B cell (primary cell): ENCODE measurements at regions not wholly inside any gene's neighbourhood (a gene's known extent, or its start where the extent isn't known, plus 50 kb on each side); places are given as distances from the start of the nearest gene placed in this dataset.

Source experiments
- ATAC-seq: fragments of 200-7000 bp; cut with Tn5 transposase; one replicate; pipeline ENCODE4 v1.10.0; 2021; ENCODE audit warnings: low read depth, mild to moderate bottlenecking, moderate number of reproducible peaks, moderate library complexity
- CTCF ChIA-PET: fragments of 350-600 bp; sonication (Branson Sonifier 250); formaldehyde crosslinking; loops from one replicate; lab custom pipeline; 2021; ENCODE audit warnings: antibody characterized with exemption, inconsistent platforms; lab: Charles Lee
- POLR2A ChIA-PET: fragments of 350-600 bp; sonication (Branson Sonifier 250); formaldehyde crosslinking; loops from one replicate; lab custom pipeline; 2021; ENCODE audit warnings: antibody characterized with exemption; lab: Charles Lee
- DNase-seq: peaks from one replicate; pipeline ENCODE4 v3.0.0; 2013
- H2AFZ ChIP-seq: 2 replicates; pipeline ENCODE4 v1.6.1; 2012; ENCODE audit warnings: mild to moderate bottlenecking, low read depth, low read length; ENCODE audit not compliant: insufficient read depth, poor library complexity, severe bottlenecking
- H3K27ac ChIP-seq, 2 donors: 1 replicate in 1 of 2; 2 replicates in 1 of 2; pipeline ENCODE4 v1.5.1; 2012 to 2013; ENCODE audit warnings: low read length in 2 of 2, mild to moderate bottlenecking in 2 of 2, moderate library complexity in 1 of 2
- H3K27me3 ChIP-seq, 4 experiments: fragments of 200-600 bp in 1 of 4; sonication (generic) in 1 of 4; replicated peaks in 1 of 4; 1 replicate in 2 of 4; 2 replicates in 2 of 4; pipeline versions ENCODE4 v1.6.1 to v1.7.0; 2013 to 2016; ENCODE audit warnings: low read length in 3 of 4, mild to moderate bottlenecking in 2 of 4, mixed read lengths in 1 of 4, moderate library complexity in 1 of 4; ENCODE audit not compliant: insufficient read depth in 4 of 4, control insufficient read depth in 3 of 4; ENCODE audit errors: control extremely low read depth in 1 of 4
- H3K36me3 ChIP-seq, 2 experiments: replicated peaks in 1 of 2; 1 replicate in 1 of 2; 2 replicates in 1 of 2; pipeline versions ENCODE4 v1.6.1 to v1.7.1; 2013; ENCODE audit warnings: low read length in 1 of 2; ENCODE audit not compliant: insufficient read depth in 2 of 2, control insufficient read depth in 1 of 2; ENCODE audit errors: control extremely low read depth in 1 of 2, extremely low read depth in 1 of 2
- H3K4me1 ChIP-seq, 2 donors: fragments of 200-600 bp in 1 of 2; sonication (generic) in 1 of 2; 1 replicate in 1 of 2; 2 replicates in 1 of 2; pipeline versions ENCODE4 v1.5.1 to v1.6.1; 2013 to 2017; ENCODE audit warnings: low read length in 2 of 2; ENCODE audit not compliant: control insufficient read depth in 2 of 2, insufficient read depth in 2 of 2
- H3K4me2 ChIP-seq: replicated peaks from 2 replicates; pipeline ENCODE3; 2012; ENCODE audit warnings: mild to moderate bottlenecking, low read depth, low read length; ENCODE audit not compliant: poor library complexity, severe bottlenecking
- H3K4me3 ChIP-seq, 5 experiments: fragments of 200-600 bp in 1 of 5; sonication (generic) in 1 of 5; 1 replicate in 3 of 5; 2 replicates in 2 of 5; pipeline versions ENCODE4 v1.5.1 to v1.7.0; 2011 to 2016; ENCODE audit warnings: low read length in 4 of 5, mild to moderate bottlenecking in 4 of 5, low read depth in 2 of 5, control low read depth in 1 of 5, moderate library complexity in 1 of 5; ENCODE audit not compliant: insufficient read depth in 1 of 5; ENCODE audit errors: control extremely low read depth in 1 of 5, extremely low read depth in 1 of 5
- H3K79me2 ChIP-seq: fragments of 200-600 bp; sonication (generic); one replicate; pipeline ENCODE4 v1.6.0; 2016; ENCODE audit warnings: low read length; ENCODE audit not compliant: control insufficient read depth, insufficient read depth
- H3K9ac ChIP-seq: fragments of 200-600 bp; sonication (generic); 2 replicates; pipeline ENCODE4 v1.6.1; 2017; ENCODE audit warnings: mild to moderate bottlenecking, low read length, moderate library complexity
- H3K9me3 ChIP-seq, 3 donors: one replicate each; pipeline versions ENCODE4 v1.6.1 to v1.7.1; 2013; ENCODE audit warnings: low read length in 2 of 3; ENCODE audit not compliant: control insufficient read depth in 2 of 3, insufficient read depth in 1 of 3; ENCODE audit errors: control extremely low read depth in 1 of 3
- H4K20me1 ChIP-seq: 2 replicates; pipeline ENCODE4 v1.6.0; 2012; ENCODE audit warnings: mild to moderate bottlenecking, low read length; ENCODE audit not compliant: insufficient read depth, control insufficient read depth, poor library complexity, severe bottlenecking
- H3K27ac Mint-ChIP-seq: one replicate; pipeline ENCODE4 v1.8.0; 2021; ENCODE audit warnings: mixed read lengths
- H3K27me3 Mint-ChIP-seq: one replicate; pipeline ENCODE4 v1.8.0; 2021; ENCODE audit warnings: mixed read lengths
- H3K4me1 Mint-ChIP-seq: one replicate; pipeline ENCODE4 v1.8.0; 2021; ENCODE audit warnings: mixed read lengths
- H3K4me3 Mint-ChIP-seq: one replicate; pipeline ENCODE4 v1.8.0; 2021; ENCODE audit warnings: mixed read lengths
- H3K9me3 Mint-ChIP-seq: one replicate; pipeline ENCODE4 v1.8.0; 2022; ENCODE audit warnings: mixed read lengths; ENCODE audit not compliant: insufficient read depth
- EZH2 ChIP-seq: IDR thresholded peaks from 2 replicates; pipeline ENCODE4 v1.6.1; 2012; ENCODE audit warnings: borderline replicate concordance, low read depth, mild to moderate bottlenecking, moderate library complexity, low read length; ENCODE audit not compliant: insufficient read depth, poor library complexity, severe bottlenecking
- WGBS: methylation state at CpG from one replicate; pipeline ENCODE4 v1.1.5; 2013; ENCODE audit warnings: missing lambda C conversion rate; ENCODE audit not compliant: insufficient coverage; 5-methylcytosine and 5-hydroxymethylcytosine counted together
- intact Hi-C: fragments of 100-400 bp; cut with micrococcal nuclease; formaldehyde crosslinking; loops from one replicate; pipeline ENCODE4 v1.10.0; 2022
- TF ChIP-seq, protein P1 (sequence below): fragments of 200-600 bp; IDR thresholded peaks from one replicate; pipeline ENCODE4 v1.8.0; 2022; ENCODE audit warnings: antibody characterized with exemption, mild to moderate bottlenecking

GRCh38 chr9:31573561-31573960 is 810.9 kb upstream of the ACO1 start:
- Histone ChIP-seq H3K4me2 (no peak overlapping the region), H3K79me2 (no peaks in the 10 kb centered on the region), H3K9ac (no peak overlapping the region), H3K27me3 (no peaks in the 10 kb centered on the region), H3K36me3 (no peaks in the 10 kb centered on the region), H4K20me1 (no peaks in the 10 kb centered on the region), H3K27ac (no peak overlapping the region), H3K4me3 (no peak overlapping the region), H3K9me3 (no peaks in the 10 kb centered on the region), H2AFZ (no peak overlapping the region), H3K4me1 (no peaks in the 10 kb centered on the region)
- H3K27ac Mint-ChIP-seq = no peak overlapping the region
- H3K4me1 Mint-ChIP-seq = no peaks in the 10 kb centered on the region
- intact Hi-C loops = no loop called here
- no peak for TF ChIP-seq EZH2
- TF ChIP-seq, protein P1, sequence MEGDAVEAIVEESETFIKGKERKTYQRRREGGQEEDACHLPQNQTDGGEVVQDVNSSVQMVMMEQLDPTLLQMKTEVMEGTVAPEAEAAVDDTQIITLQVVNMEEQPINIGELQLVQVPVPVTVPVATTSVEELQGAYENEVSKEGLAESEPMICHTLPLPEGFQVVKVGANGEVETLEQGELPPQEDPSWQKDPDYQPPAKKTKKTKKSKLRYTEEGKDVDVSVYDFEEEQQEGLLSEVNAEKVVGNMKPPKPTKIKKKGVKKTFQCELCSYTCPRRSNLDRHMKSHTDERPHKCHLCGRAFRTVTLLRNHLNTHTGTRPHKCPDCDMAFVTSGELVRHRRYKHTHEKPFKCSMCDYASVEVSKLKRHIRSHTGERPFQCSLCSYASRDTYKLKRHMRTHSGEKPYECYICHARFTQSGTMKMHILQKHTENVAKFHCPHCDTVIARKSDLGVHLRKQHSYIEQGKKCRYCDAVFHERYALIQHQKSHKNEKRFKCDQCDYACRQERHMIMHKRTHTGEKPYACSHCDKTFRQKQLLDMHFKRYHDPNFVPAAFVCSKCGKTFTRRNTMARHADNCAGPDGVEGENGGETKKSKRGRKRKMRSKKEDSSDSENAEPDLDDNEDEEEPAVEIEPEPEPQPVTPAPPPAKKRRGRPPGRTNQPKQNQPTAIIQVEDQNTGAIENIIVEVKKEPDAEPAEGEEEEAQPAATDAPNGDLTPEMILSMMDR = no peak
- H3K4me3 Mint-ChIP-seq = no peak overlapping the region
- DNase-seq (no peak), ATAC-seq (no peak)
- CTCF ChIA-PET = no interaction called here
- peaks cover 2% of the 10 kb centered on the region for H3K9me3 Mint-ChIP-seq
- no peaks in the 10 kb centered on the region for H3K27me3 Mint-ChIP-seq
- whole genome bisulfite sequencing = 100% methylated on average over 1 of the region's 2 CpGs
- POLR2A ChIA-PET = no interaction called here

GRCh38 chr9:31574006-31574765 is 810.3 kb upstream of the ACO1 start:
- Histone ChIP-seq H4K20me1 (no peaks in the 10 kb centered on the region), H3K4me3 (no peak overlapping the region), H3K27ac (no peak overlapping the region), H3K79me2 (no peaks in the 10 kb centered on the region), H3K4me2 (no peak overlapping the region), H3K9ac (no peak overlapping the region), H2AFZ (no peak overlapping the region), H3K27me3 (no peaks in the 10 kb centered on the region), H3K9me3 (no peaks in the 10 kb centered on the region), H3K4me1 (no peaks in the 10 kb centered on the region), H3K36me3 (no peaks in the 10 kb centered on the region)
- Mint-ChIP-seq H3K27me3 (no peaks in the 10 kb centered on the region), H3K4me1 (no peaks in the 10 kb centered on the region), H3K9me3 (peaks cover 2% of the 10 kb centered on the region), H3K27ac (no peak overlapping the region), H3K4me3 (no peak overlapping the region)
- intact Hi-C loops = no loop called here
- ATAC-seq (no peak), DNase-seq (no peak)
- POLR2A ChIA-PET = no interaction called here
- CTCF ChIA-PET = no interaction called here
- WGBS = no CpG with 5 or more reads among the region's 4 CpGs
- TF ChIP-seq, protein P1 = no peak
- no peak for TF ChIP-seq EZH2
